Suprapubic skin (tissue), 4 donors: ENCODE measurements at regions not wholly inside any gene's neighbourhood (a gene's known extent, or its start where the extent isn't known, plus 50 kb on each side); places are given as distances from the start of the nearest gene placed in this dataset.
A peak's percentile ranks its signal among the peaks of the same experiment; 100 is the strongest.
"Not testable (repeated sequence)": the region's sequence is repeated elsewhere in the genome, so short reads cannot be mapped to it uniquely, and the experiment has no call there.

ENCODE experiments used
- DNase-seq, 2 donors: peaks; one replicate each; pipeline ENCODE4 v3.0.0-alpha.2; 2019; ENCODE audit warnings: low spot score in 2 of 2
- H3K27ac ChIP-seq: fragments of 200-600 bp; sonication (generic); one replicate; pipeline ENCODE4 v1.5.1; 2019
- H3K27me3 ChIP-seq: fragments of 200-600 bp; sonication (generic); one replicate; pipeline ENCODE4 v1.5.1; 2019
- H3K36me3 ChIP-seq: fragments of 200-600 bp; sonication (generic); one replicate; pipeline ENCODE4 v1.5.1; 2019
- H3K4me1 ChIP-seq: fragments of 200-600 bp; sonication (generic); one replicate; pipeline ENCODE4 v1.5.1; 2019
- H3K4me3 ChIP-seq: fragments of 200-600 bp; sonication (generic); one replicate; pipeline ENCODE4 v1.5.1; 2019; ENCODE audit warnings: mild to moderate bottlenecking
- H3K9me3 ChIP-seq: fragments of 200-600 bp; sonication (generic); one replicate; pipeline ENCODE4 v1.5.1; 2019
- CTCF ChIP-seq, 2 donors: fragments of 200-600 bp in 1 of 2; fragments of 450-650 bp in 1 of 2; sonication (generic) in 1 of 2; IDR thresholded peaks; one replicate each; pipeline ENCODE4 v1.5.1; 2016 to 2019; ENCODE audit warnings: antibody characterized with exemption in 2 of 2, mild to moderate bottlenecking in 1 of 2, moderate library complexity in 1 of 2
- EP300 ChIP-seq: sonication (generic); formaldehyde crosslinking; IDR thresholded peaks from one replicate; pipeline ENCODE4 v1.6.1; 2017; ENCODE audit warnings: antibody characterized with exemption
- POLR2A ChIP-seq, 2 donors: fragments of 450-650 bp; IDR thresholded peaks; one replicate each; pipeline ENCODE4 v1.6.1; 2017; ENCODE audit warnings: antibody characterized with exemption in 2 of 2, mild to moderate bottlenecking in 2 of 2, moderate library complexity in 2 of 2
- POLR2AphosphoS5 ChIP-seq, 3 donors: sonication (generic); formaldehyde crosslinking; IDR thresholded peaks; one replicate each; pipeline ENCODE4 v1.6.1; 2017; ENCODE audit warnings: antibody characterized with exemption in 3 of 3
- WGBS: methylation state at CpG from one replicate; pipeline ENCODE4 v1.1.5; 2018; 5-methylcytosine and 5-hydroxymethylcytosine counted together

GRCh38 chr13:34734932-34735331, 207.1 kb upstream of the NBEA start:
- Histone ChIP-seq H3K4me3 (no peak overlapping the region), H3K36me3 (no peaks in the 10 kb centered on the region), H3K27ac (no peak overlapping the region), H3K27me3 (no peaks in the 10 kb centered on the region), H3K4me1 (peaks cover 4% of the 10 kb centered on the region), H3K9me3 (no peaks in the 10 kb centered on the region)
- no peak for DNase-seq
- TF ChIP-seq POLR2AphosphoS5 (IDR thresholded peaks at IDR 0.05), result no peak
- TF ChIP-seq POLR2A (IDR thresholded peaks at IDR 0.05), result no peak
- TF ChIP-seq CTCF (IDR thresholded peaks at IDR 0.05), result no peak
- no peak for TF ChIP-seq EP300
- WGBS, result 68% methylated on average over 2 of the region's 2 CpGs

- DNase-seq, result no peak
- no peak overlapping the region for H3K4me3 ChIP-seq
- 72% methylated on average over 7 of the region's 7 CpGs for WGBS
- H3K27me3 ChIP-seq, result no peaks in the 10 kb centered on the region
- no peak overlapping the region for H3K27ac ChIP-seq
- no peaks in the 10 kb centered on the region for H3K36me3 ChIP-seq
- TF ChIP-seq EP300 (no peak), POLR2A (IDR thresholded peaks at IDR 0.05) (no peak), POLR2AphosphoS5 (IDR thresholded peaks at IDR 0.05) (no peak), CTCF (IDR thresholded peaks at IDR 0.05) (no peak)
- H3K9me3 ChIP-seq, result no peaks in the 10 kb centered on the region
- H3K4me1 ChIP-seq, result peaks cover 4% of the 10 kb centered on the region
Measured at GRCh38 chr13:34738254-34738992, 203.6 kb upstream of the NBEA start.

DNA sequence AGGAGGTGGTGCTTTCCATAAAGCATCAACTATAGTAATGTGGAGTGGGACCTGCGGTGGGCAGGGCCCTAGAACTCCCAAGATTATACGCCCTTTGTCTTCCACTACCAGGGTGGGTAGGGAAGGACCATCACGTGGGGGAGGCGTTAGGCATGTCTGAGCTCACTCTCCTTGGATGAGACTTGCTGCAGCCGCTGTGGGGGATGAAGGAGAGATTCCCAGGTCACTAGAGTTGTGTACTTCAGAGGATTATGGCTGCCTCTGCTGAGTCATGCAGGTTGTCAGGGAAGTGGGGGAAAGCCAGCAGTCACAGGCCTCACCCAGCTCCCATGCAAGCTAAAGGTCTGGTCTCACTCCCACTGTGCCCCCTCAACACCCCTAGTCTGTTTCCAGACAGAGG, 195.0 kb upstream of the NBEA start:
- not testable (repeated sequence) for H3K27me3 ChIP-seq, DNase-seq, H3K27ac ChIP-seq, H3K4me3 ChIP-seq, H3K9me3 ChIP-seq, H3K36me3 ChIP-seq
- peaks cover 38% of the 10 kb centered on the region for H3K4me1 ChIP-seq
- 93% methylated on average over 3 of the region's 5 CpGs for WGBS

DNA sequence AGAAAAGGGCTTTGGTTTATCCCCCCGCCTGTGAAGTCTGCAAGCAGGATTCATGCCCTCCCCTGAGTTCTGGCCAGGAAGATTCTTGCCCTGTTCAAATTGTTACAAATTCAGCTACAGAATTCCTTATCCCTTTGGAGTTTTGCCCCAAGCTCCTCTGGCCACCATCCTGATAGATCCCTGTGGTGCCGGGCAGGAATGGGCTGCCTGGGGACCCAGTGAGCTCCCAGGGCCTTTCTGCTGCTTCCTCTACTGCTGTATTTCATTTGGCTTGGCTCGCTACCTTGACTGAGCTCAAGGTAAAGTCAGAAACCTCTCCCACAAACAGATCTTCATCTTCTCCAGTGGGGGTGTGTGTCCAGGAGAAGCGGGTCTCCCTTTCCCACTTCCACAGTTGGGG, 194.6 kb upstream of the NBEA start:
- DNase-seq, result no peak
- H3K27me3 ChIP-seq, result no peaks in the 10 kb centered on the region
- TF ChIP-seq CTCF (IDR thresholded peaks at IDR 0.05) (no peak), EP300 (no peak), POLR2A (IDR thresholded peaks at IDR 0.05) (no peak), POLR2AphosphoS5 (IDR thresholded peaks at IDR 0.05) (no peak)
- H3K4me1 ChIP-seq, result peaks cover 38% of the 10 kb centered on the region
- peaks cover 4% of the 10 kb centered on the region for H3K9me3 ChIP-seq
- H3K4me3 ChIP-seq, result no peak overlapping the region
- H3K36me3 ChIP-seq, result no peaks in the 10 kb centered on the region
- WGBS, result 82% methylated on average over 4 of the region's 4 CpGs
- no peak overlapping the region for H3K27ac ChIP-seq

GRCh38 chr13:34748073-34748472, 194.0 kb upstream of the NBEA start:
- Histone ChIP-seq H3K9me3 (peaks cover 4% of the 10 kb centered on the region), H3K27ac (peak overlapping the region; percentile 20), H3K4me1 (peaks cover 38% of the 10 kb centered on the region), H3K4me3 (no peak overlapping the region), H3K27me3 (no peaks in the 10 kb centered on the region), H3K36me3 (no peaks in the 10 kb centered on the region)
- 20% methylated on average over 5 of the region's 5 CpGs for WGBS
- TF ChIP-seq EP300 (no peak), CTCF (IDR thresholded peaks at IDR 0.05) (no peak), POLR2A (IDR thresholded peaks at IDR 0.05) (no peak), POLR2AphosphoS5 (IDR thresholded peaks at IDR 0.05) (peak in 1 of 3 donors; percentile 20)
- DNase-seq, result no peak

- Histone ChIP-seq H3K9me3 (peaks cover 4% of the 10 kb centered on the region), H3K27me3 (no peaks in the 10 kb centered on the region), H3K4me3 (no peak overlapping the region), H3K27ac (peak overlapping the region; percentile 20), H3K36me3 (no peaks in the 10 kb centered on the region), H3K4me1 (peaks cover 38% of the 10 kb centered on the region)
- no peak for TF ChIP-seq CTCF (IDR thresholded peaks at IDR 0.05)
- no peak for TF ChIP-seq POLR2AphosphoS5 (IDR thresholded peaks at IDR 0.05)
- TF ChIP-seq POLR2A (IDR thresholded peaks at IDR 0.05), result no peak
- no peak for TF ChIP-seq EP300
- DNase-seq, result no peak
- WGBS, result 57% methylated on average over 1 of the region's 1 CpG
Measured at GRCh38 chr13:34748596-34748995, 193.5 kb upstream of the NBEA start.
